ENCODE measurements at regions not wholly inside any gene's neighbourhood (a gene's known extent, or its start where the extent isn't known, plus 50 kb on each side); places are given as distances from the start of the nearest gene placed in this dataset.

GRCh38 chr2:45323344-45323743, 287.7 kb downstream of the SRBD1 start:
- H3K27ac ChIP-seq (ENCODE audit: low read depth, low read length, poor library complexity, severe bottlenecking) = no peak overlapping the region
- TF ChIP-seq CTCF (IDR thresholded peaks at IDR 0.05; ENCODE audit: low read length) (no peak), EZH2 (IDR thresholded peaks at IDR 0.05; ENCODE audit: borderline replicate concordance, low read length) (no peak)

GRCh38 chr2:45320956-45321355, 290.1 kb downstream of the SRBD1 start:
- no peaks in the 10 kb centered on the region for H3K9me2 ChIP-seq (ENCODE audit: low read depth, low read length)
- TF ChIP-seq EZH2 (IDR thresholded peaks at IDR 0.05; ENCODE audit: borderline replicate concordance, low read length) = no peak
- no peak for TF ChIP-seq CTCF (IDR thresholded peaks at IDR 0.05; ENCODE audit: low read length)
- H4K20me1 ChIP-seq (ENCODE audit: insufficient read depth, low read length) = no peaks in the 10 kb centered on the region
- no peaks in the 10 kb centered on the region for H3K36me3 ChIP-seq (ENCODE audit: insufficient read depth, low read length)
- no peaks in the 10 kb centered on the region for H3F3A ChIP-seq (ENCODE audit: insufficient read depth, low read length)
- H3K4me3 ChIP-seq (ENCODE audit: low read depth, low read length, poor library complexity, severe bottlenecking) = no peak overlapping the region
- no peaks in the 10 kb centered on the region for H3K9me3 ChIP-seq (ENCODE audit: low read length)
- H3K9ac ChIP-seq (ENCODE audit: low read length) = no peak overlapping the region
- H3K4me2 ChIP-seq (ENCODE audit: low read length) = no peak overlapping the region
- H3K27ac ChIP-seq (ENCODE audit: low read depth, low read length, poor library complexity, severe bottlenecking) = no peak overlapping the region
- H2AFZ ChIP-seq (ENCODE audit: low read length) = no peak overlapping the region
- H3K27me3 ChIP-seq (ENCODE audit: insufficient read depth, low read length) = no peaks in the 10 kb centered on the region
- no peaks in the 10 kb centered on the region for H3K79me2 ChIP-seq (ENCODE audit: insufficient read depth, low read length)
- no peaks in the 10 kb centered on the region for H3K4me1 ChIP-seq (ENCODE audit: insufficient read depth, low read length, severe bottlenecking)

More at GRCh38 chr2:45323344-45323743, 287.7 kb downstream of the SRBD1 start:
- Histone ChIP-seq H4K20me1 (ENCODE audit: insufficient read depth, low read length) (no peaks in the 10 kb centered on the region), H3K79me2 (ENCODE audit: insufficient read depth, low read length) (no peaks in the 10 kb centered on the region), H3K4me1 (ENCODE audit: insufficient read depth, low read length, severe bottlenecking) (no peaks in the 10 kb centered on the region), H3K9ac (ENCODE audit: low read length) (no peak overlapping the region), H3K9me2 (ENCODE audit: low read depth, low read length) (no peaks in the 10 kb centered on the region), H3K4me3 (ENCODE audit: low read depth, low read length, poor library complexity, severe bottlenecking) (no peak overlapping the region), H3K4me2 (ENCODE audit: low read length) (no peak overlapping the region), H3F3A (ENCODE audit: insufficient read depth, low read length) (no peaks in the 10 kb centered on the region), H3K9me3 (ENCODE audit: low read length) (no peaks in the 10 kb centered on the region), H2AFZ (ENCODE audit: low read length) (no peak overlapping the region), H3K36me3 (ENCODE audit: insufficient read depth, low read length) (no peaks in the 10 kb centered on the region), H3K27me3 (ENCODE audit: insufficient read depth, low read length) (no peaks in the 10 kb centered on the region)

GRCh38 chr2:45319683-45320455, 291.2 kb downstream of the SRBD1 start:
- H3K79me2 ChIP-seq (ENCODE audit: insufficient read depth, low read length) = no peaks in the 10 kb centered on the region
- TF ChIP-seq EZH2 (IDR thresholded peaks at IDR 0.05; ENCODE audit: borderline replicate concordance, low read length) (no peak), CTCF (IDR thresholded peaks at IDR 0.05; ENCODE audit: low read length) (no peak)
- H3K4me3 ChIP-seq (ENCODE audit: low read depth, low read length, poor library complexity, severe bottlenecking) = no peak overlapping the region
- H3F3A ChIP-seq (ENCODE audit: insufficient read depth, low read length) = no peaks in the 10 kb centered on the region
- H2AFZ ChIP-seq (ENCODE audit: low read length) = no peak overlapping the region
- H3K9me2 ChIP-seq (ENCODE audit: low read depth, low read length) = no peaks in the 10 kb centered on the region
- no peaks in the 10 kb centered on the region for H3K9me3 ChIP-seq (ENCODE audit: low read length)
- no peaks in the 10 kb centered on the region for H4K20me1 ChIP-seq (ENCODE audit: insufficient read depth, low read length)
- H3K4me2 ChIP-seq (ENCODE audit: low read length) = no peak overlapping the region
- no peak overlapping the region for H3K9ac ChIP-seq (ENCODE audit: low read length)
- H3K36me3 ChIP-seq (ENCODE audit: insufficient read depth, low read length) = no peaks in the 10 kb centered on the region
- no peaks in the 10 kb centered on the region; the same call in 1 of the 2 replicates for H3K27me3 ChIP-seq (ENCODE audit: insufficient read depth, low read length)
- no peaks in the 10 kb centered on the region for H3K4me1 ChIP-seq (ENCODE audit: insufficient read depth, low read length, severe bottlenecking)
- H3K27ac ChIP-seq (ENCODE audit: low read depth, low read length, poor library complexity, severe bottlenecking) = no peak overlapping the region

Data from OCI-LY1 (cell line).